ENCODE measurements at regions not wholly inside any gene's neighbourhood (a gene's known extent, or its start where the extent isn't known, plus 50 kb on each side); places are given as distances from the start of the nearest gene placed in this dataset.

- Histone ChIP-seq H3K4me1 (ENCODE audit: control insufficient read depth, insufficient read depth, low read depth, low read length) (no peaks in the 10 kb centered on the region), H3K14ac (ENCODE audit: low read length in 2 of 2) (no peak overlapping the region), H3K9ac (ENCODE audit: low read length) (no peak overlapping the region), H3K36me3 (ENCODE audit: control insufficient read depth in 1 of 2, insufficient read depth in 2 of 2, low read depth in 1 of 2, low read length in 2 of 2) (no peaks in the 10 kb centered on the region), H3K27me3 (ENCODE audit: control insufficient read depth in 1 of 2, insufficient read depth in 1 of 2, low read length in 2 of 2) (no peaks in the 10 kb centered on the region), H3K4me2 (ENCODE audit: low read length, poor library complexity, severe bottlenecking) (no peak overlapping the region), H3K18ac (ENCODE audit: low read depth in 1 of 2, low read length in 2 of 2) (no peak overlapping the region), H2BK12ac (ENCODE audit: low read length in 2 of 2) (no peak overlapping the region), H2AFZ (ENCODE audit: low read depth, low read length) (no peak overlapping the region), H3K27ac (ENCODE audit: low read length, poor library complexity, severe bottlenecking) (no peak overlapping the region), H3K4me3 (ENCODE audit: insufficient read depth in 1 of 2, low read depth in 1 of 2, low read length in 2 of 2) (no peak overlapping the region), H4K8ac (ENCODE audit: low read length) (no peak overlapping the region), H3K4ac (ENCODE audit: low read depth in 1 of 2, low read length in 2 of 2) (no peak overlapping the region), H2AK5ac (ENCODE audit: low read length, severe bottlenecking) (no peak overlapping the region), H2BK15ac (ENCODE audit: low read depth, poor library complexity, severe bottlenecking) (no peak overlapping the region), H2BK5ac (ENCODE audit: low read depth, low read length, poor library complexity, severe bottlenecking) (no peak overlapping the region), H3K9me3 (ENCODE audit: control insufficient read depth, low read length) (no peaks in the 10 kb centered on the region), H2BK120ac (ENCODE audit: low read depth, low read length) (no peak overlapping the region), H4K91ac (ENCODE audit: low read length) (no peak overlapping the region), H3K23ac (ENCODE audit: low read length in 2 of 2) (no peak overlapping the region), H3K79me1 (replicated peaks; ENCODE audit: low read length, poor library complexity, severe bottlenecking) (no peaks in the 10 kb centered on the region)
- peak; percentile 62 for DNase-seq
- 0% methylated on average over 1 of the region's 3 CpGs for WGBS
These were observed 72.4 kb upstream of the MPDZ start for GRCh38 chr9:13351778-13352386.

GRCh38 chr9:13332571-13332970, 53.1 kb upstream of the MPDZ start:
- no peaks in the 10 kb centered on the region for H3K27me3 ChIP-seq (ENCODE audit: control insufficient read depth in 1 of 2, insufficient read depth in 1 of 2, low read length in 2 of 2)
- H3K18ac ChIP-seq (ENCODE audit: low read depth in 1 of 2, low read length in 2 of 2) = no peak overlapping the region
- H2BK5ac ChIP-seq (ENCODE audit: low read depth, low read length, poor library complexity, severe bottlenecking) = no peak overlapping the region
- H3K36me3 ChIP-seq (ENCODE audit: control insufficient read depth in 1 of 2, insufficient read depth in 2 of 2, low read depth in 1 of 2, low read length in 2 of 2) = no peaks in the 10 kb centered on the region
- H3K79me1 ChIP-seq (replicated peaks; ENCODE audit: low read length, poor library complexity, severe bottlenecking) = no peaks in the 10 kb centered on the region
- no peak overlapping the region for H2BK12ac ChIP-seq (ENCODE audit: low read length in 2 of 2)
- H3K4ac ChIP-seq (ENCODE audit: low read depth in 1 of 2, low read length in 2 of 2) = no peak overlapping the region
- H3K9me3 ChIP-seq (ENCODE audit: control insufficient read depth, low read length) = no peaks in the 10 kb centered on the region
- no peak overlapping the region for H3K9ac ChIP-seq (ENCODE audit: low read length)
- WGBS = no CpG with 5 or more reads among the region's 2 CpGs
- no peak overlapping the region for H3K23ac ChIP-seq (ENCODE audit: low read length in 2 of 2)
- H3K4me3 ChIP-seq (ENCODE audit: insufficient read depth in 1 of 2, low read depth in 1 of 2, low read length in 2 of 2) = no peak overlapping the region
- no peak overlapping the region for H3K14ac ChIP-seq (ENCODE audit: low read length in 2 of 2)
- no peak for DNase-seq
- no peak overlapping the region for H2AK5ac ChIP-seq (ENCODE audit: low read length, severe bottlenecking)
- no peaks in the 10 kb centered on the region for H3K4me1 ChIP-seq (ENCODE audit: control insufficient read depth, insufficient read depth, low read depth, low read length)
- H3K27ac ChIP-seq (ENCODE audit: low read length, poor library complexity, severe bottlenecking) = no peak overlapping the region
- H4K91ac ChIP-seq (ENCODE audit: low read length) = no peak overlapping the region
- H3K4me2 ChIP-seq (ENCODE audit: low read length, poor library complexity, severe bottlenecking) = no peak overlapping the region
- H4K8ac ChIP-seq (ENCODE audit: low read length) = no peak overlapping the region
- H2BK120ac ChIP-seq (ENCODE audit: low read depth, low read length) = no peak overlapping the region
- H2AFZ ChIP-seq (ENCODE audit: low read depth, low read length) = no peak overlapping the region
- no peak overlapping the region for H2BK15ac ChIP-seq (ENCODE audit: low read depth, poor library complexity, severe bottlenecking)

- Histone ChIP-seq H4K91ac (ENCODE audit: low read length) (no peak overlapping the region), H3K9ac (ENCODE audit: low read length) (no peak overlapping the region), H3K9me3 (ENCODE audit: control insufficient read depth, low read length) (no peaks in the 10 kb centered on the region), H2BK120ac (ENCODE audit: low read depth, low read length) (no peak overlapping the region), H3K36me3 (ENCODE audit: control insufficient read depth in 1 of 2, insufficient read depth in 2 of 2, low read depth in 1 of 2, low read length in 2 of 2) (no peaks in the 10 kb centered on the region), H3K14ac (ENCODE audit: low read length in 2 of 2) (no peak overlapping the region), H2AFZ (ENCODE audit: low read depth, low read length) (no peak overlapping the region), H3K4me1 (ENCODE audit: control insufficient read depth, insufficient read depth, low read depth, low read length) (no peaks in the 10 kb centered on the region), H3K27ac (ENCODE audit: low read length, poor library complexity, severe bottlenecking) (no peak overlapping the region), H3K4me3 (ENCODE audit: insufficient read depth in 1 of 2, low read depth in 1 of 2, low read length in 2 of 2) (no peak overlapping the region), H2BK12ac (ENCODE audit: low read length in 2 of 2) (no peak overlapping the region), H3K79me1 (replicated peaks; ENCODE audit: low read length, poor library complexity, severe bottlenecking) (no peaks in the 10 kb centered on the region), H2BK5ac (ENCODE audit: low read depth, low read length, poor library complexity, severe bottlenecking) (no peak overlapping the region), H3K27me3 (ENCODE audit: control insufficient read depth in 1 of 2, insufficient read depth in 1 of 2, low read length in 2 of 2) (no peaks in the 10 kb centered on the region), H2AK5ac (ENCODE audit: low read length, severe bottlenecking) (no peak overlapping the region), H3K4ac (ENCODE audit: low read depth in 1 of 2, low read length in 2 of 2) (no peak overlapping the region), H2BK15ac (ENCODE audit: low read depth, poor library complexity, severe bottlenecking) (no peak overlapping the region), H3K18ac (ENCODE audit: low read depth in 1 of 2, low read length in 2 of 2) (no peak overlapping the region), H4K8ac (ENCODE audit: low read length) (no peak overlapping the region), H3K23ac (ENCODE audit: low read length in 2 of 2) (no peak overlapping the region), H3K4me2 (ENCODE audit: low read length, poor library complexity, severe bottlenecking) (no peak overlapping the region)
- WGBS = 100% methylated on average over 1 of the region's 3 CpGs
- DNase-seq = no peak
These were observed 51.8 kb upstream of the MPDZ start for GRCh38 chr9:13331320-13331719.

GRCh38 chr9:13330396-13331004, 51.0 kb upstream of the MPDZ start:
- no peaks in the 10 kb centered on the region for H3K4me1 ChIP-seq (ENCODE audit: control insufficient read depth, insufficient read depth, low read depth, low read length)
- H3K9me3 ChIP-seq (ENCODE audit: control insufficient read depth, low read length) = no peaks in the 10 kb centered on the region
- peak overlapping the region in 1 of 2 experiments; percentile 8 for H3K18ac ChIP-seq (ENCODE audit: low read depth in 1 of 2, low read length in 2 of 2)
- H3K4me2 ChIP-seq (ENCODE audit: low read length, poor library complexity, severe bottlenecking) = no peak overlapping the region
- H3K14ac ChIP-seq (ENCODE audit: low read length in 2 of 2) = peak overlapping the region in 1 of 2 experiments; percentile 41
- H2BK12ac ChIP-seq (ENCODE audit: low read length in 2 of 2) = no peak overlapping the region
- H2BK120ac ChIP-seq (ENCODE audit: low read depth, low read length) = no peak overlapping the region
- no peak overlapping the region for H3K9ac ChIP-seq (ENCODE audit: low read length)
- peak overlapping the region; percentile 42 for H2AFZ ChIP-seq (ENCODE audit: low read depth, low read length)
- no peaks in the 10 kb centered on the region for H3K79me1 ChIP-seq (replicated peaks; ENCODE audit: low read length, poor library complexity, severe bottlenecking)
- H4K91ac ChIP-seq (ENCODE audit: low read length) = no peak overlapping the region
- H3K23ac ChIP-seq (ENCODE audit: low read length in 2 of 2) = no peak overlapping the region
- H3K27ac ChIP-seq (ENCODE audit: low read length, poor library complexity, severe bottlenecking) = no peak overlapping the region
- H2AK5ac ChIP-seq (ENCODE audit: low read length, severe bottlenecking) = no peak overlapping the region
- no peak overlapping the region for H3K4me3 ChIP-seq (ENCODE audit: insufficient read depth in 1 of 2, low read depth in 1 of 2, low read length in 2 of 2)
- no peaks in the 10 kb centered on the region for H3K36me3 ChIP-seq (ENCODE audit: control insufficient read depth in 1 of 2, insufficient read depth in 2 of 2, low read depth in 1 of 2, low read length in 2 of 2)
- DNase-seq = no peak
- H4K8ac ChIP-seq (ENCODE audit: low read length) = no peak overlapping the region
- H3K27me3 ChIP-seq (ENCODE audit: control insufficient read depth in 1 of 2, insufficient read depth in 1 of 2, low read length in 2 of 2) = no peaks in the 10 kb centered on the region
- H3K4ac ChIP-seq (ENCODE audit: low read depth in 1 of 2, low read length in 2 of 2) = no peak overlapping the region
- 84% methylated on average over 1 of the region's 1 CpG for WGBS
- peak overlapping the region; percentile 31 for H2BK5ac ChIP-seq (ENCODE audit: low read depth, low read length, poor library complexity, severe bottlenecking)
- no peak overlapping the region for H2BK15ac ChIP-seq (ENCODE audit: low read depth, poor library complexity, severe bottlenecking)
